Tibial nerve (tissue), 4 donors: ENCODE measurements at regions not wholly inside any gene's neighbourhood (a gene's known extent, or its start where the extent isn't known, plus 50 kb on each side); places are given as distances from the start of the nearest gene placed in this dataset.

Experiments used
- CTCF ChIP-seq, 5 experiments: fragments of 200-600 bp in 3 of 5; fragments of 450-650 bp in 2 of 5; sonication (generic) in 3 of 5; IDR thresholded peaks; one replicate each; pipeline ENCODE4 v1.5.1; 2016 to 2019; ENCODE audit warnings: antibody characterized with exemption in 5 of 5, mild to moderate bottlenecking in 3 of 5, moderate library complexity in 2 of 5
- EP300 ChIP-seq, 2 donors: sonication (generic); formaldehyde crosslinking; IDR thresholded peaks; one replicate each; pipeline ENCODE4 v1.6.1; 2017; ENCODE audit warnings: antibody characterized with exemption in 2 of 2, mild to moderate bottlenecking in 1 of 2
- POLR2A ChIP-seq, 2 donors: fragments of 450-650 bp; IDR thresholded peaks; one replicate each; pipeline ENCODE4 v1.6.1; 2017; ENCODE audit warnings: antibody characterized with exemption in 2 of 2, mild to moderate bottlenecking in 2 of 2, moderate library complexity in 2 of 2

GRCh38 chr15:62719316-62719715, 323.2 kb upstream of the TPM1 start:
- TF ChIP-seq CTCF (IDR thresholded peaks at IDR 0.05) (no peak), POLR2A (IDR thresholded peaks at IDR 0.05) (no peak), EP300 (IDR thresholded peaks at IDR 0.05) (no peak)
